ENCODE measurements at regions not wholly inside any gene's neighbourhood (a gene's known extent, or its start where the extent isn't known, plus 50 kb on each side); places are given as distances from the start of the nearest gene placed in this dataset.

GRCh38 chr5:62698756-62699155 lies 120.1 kb downstream of the LRRC70 start:
- DNase-seq, result no peak

GRCh38 chr5:62695274-62695673 lies 116.7 kb downstream of the LRRC70 start:
- DNase-seq, result no peak

GRCh38 chr5:62692946-62693713 lies 114.5 kb downstream of the LRRC70 start:
- no peak for DNase-seq

GRCh38 chr5:62691946-62692345 lies 113.3 kb downstream of the LRRC70 start:
- DNase-seq, result no peak

GRCh38 chr5:62690421-62690820 lies 111.8 kb downstream of the LRRC70 start:
- DNase-seq, result no peak

GRCh38 chr5:62689599-62690368 lies 111.2 kb downstream of the LRRC70 start:
- no peak for DNase-seq

GRCh38 chr5:62686692-62687091 lies 108.1 kb downstream of the LRRC70 start:
- no peak for DNase-seq

GRCh38 chr5:62685221-62685620 lies 106.6 kb downstream of the LRRC70 start:
- no peak for DNase-seq

GRCh38 chr5:62684310-62684709 lies 105.7 kb downstream of the LRRC70 start:
- DNase-seq, result no peak

- no peak for DNase-seq
These were observed 103.4 kb downstream of the LRRC70 start for GRCh38 chr5:62682059-62682458.

GRCh38 chr5:62681117-62681850 lies 102.7 kb downstream of the LRRC70 start:
- DNase-seq, result no peak

- DNase-seq, result no peak
These were observed 101.5 kb downstream of the LRRC70 start for GRCh38 chr5:62680121-62680520.

Measured in CD4-positive, alpha-beta T cell treated with Interleukin-17A for 1 hour (primary cell).